K562 (cell line): ENCODE measurements at regions not wholly inside any gene's neighbourhood (a gene's known extent, or its start where the extent isn't known, plus 50 kb on each side); places are given as distances from the start of the nearest gene placed in this dataset.

Source experiments
- ATAC-seq: fragments of 200-7000 bp; cut with Tn5 transposase; 3 replicates; pipeline ENCODE4 v1.9.1; 2020; ENCODE audit warnings: moderate library complexity
- BruUV-seq: library from RNA; stranded (reverse); fragments of 400-500 nt; replicated peaks from 2 replicates; lab custom pipeline; 2021; lab: Mats Ljungman, UMichigan
- CTCF ChIA-PET: fragments of 300-600 bp; formaldehyde crosslinking; extraction: SDS; loops from one replicate; lab custom pipeline; 2021; ENCODE audit warnings: low intra/inter-chr PET ratio; lab: Yijun Ruan, JAX
- POLR2A ChIA-PET: fragments of 300-600, 350-650 bp; sonication (Branson Sonifier 250); formaldehyde crosslinking; extraction: SDS; loops from one replicate; lab custom pipeline; 2021; ENCODE audit warnings: antibody characterized with exemption, inconsistent platforms; lab: Yijun Ruan, JAX
- DNase-seq, 4 experiments: peaks; one replicate each; pipeline versions ENCODE4 v3.0.0 to v3.0.0-alpha.2; 2011 to 2018; ENCODE audit warnings: low spot score in 3 of 4, mixed read lengths in 3 of 4; ENCODE audit errors: extremely low read depth in 1 of 4
- FAIRE-seq: peaks from 2 replicates; lab custom pipeline; 2011; peaks lifted over from hg19 to GRCh38; lab: Jason Lieb, UNC
- H2AFZ ChIP-seq: 2 replicates; pipeline ENCODE4 v1.6.0; 2011; ENCODE audit warnings: low read depth, low read length, control low read depth, inconsistent platforms
- H3K27ac ChIP-seq: fragments of 200-600 bp; 3 replicates; pipeline ENCODE4 v1.8.0; 2011; ENCODE audit warnings: low read depth, mild to moderate bottlenecking, control low read depth, inconsistent platforms, low read length, moderate library complexity, mixed read lengths; ENCODE audit errors: extremely low read depth
- H3K27me3 ChIP-seq, 2 experiments: fragments of 300-600 bp in 1 of 2; 2 replicates in 1 of 2; 3 replicates in 1 of 2; pipeline versions ENCODE4 v1.6.0 to v1.8.0; 2011; ENCODE audit warnings: inconsistent platforms in 2 of 2, low read length in 2 of 2, mild to moderate bottlenecking in 1 of 2, mixed read lengths in 1 of 2, moderate library complexity in 1 of 2; ENCODE audit not compliant: control insufficient read depth in 2 of 2, insufficient read depth in 2 of 2
- H3K36me3 ChIP-seq: fragments of 300-600 bp; 3 replicates; pipeline ENCODE4 v1.8.0; 2011; ENCODE audit warnings: mild to moderate bottlenecking, low read length, inconsistent platforms; ENCODE audit not compliant: control insufficient read depth, insufficient read depth
- H3K4me1 ChIP-seq, 2 experiments: fragments of 200-600 bp in 1 of 2; replicated peaks in 1 of 2; 2 replicates in 1 of 2; 3 replicates in 1 of 2; pipeline versions ENCODE4 v1.5.1 to v1.8.0; 2011; ENCODE audit warnings: inconsistent platforms in 2 of 2, low read length in 2 of 2, mild to moderate bottlenecking in 1 of 2, mixed read lengths in 1 of 2, moderate library complexity in 1 of 2; ENCODE audit not compliant: control insufficient read depth in 2 of 2, insufficient read depth in 2 of 2
- H3K4me2 ChIP-seq: 2 replicates; pipeline ENCODE4 v1.6.1; 2011; ENCODE audit warnings: low read length, control low read depth, inconsistent platforms, mixed read lengths; ENCODE audit not compliant: insufficient read depth
- H3K4me3 ChIP-seq: fragments of 200-600 bp; sonication (generic), shearing (Covaris generic); 2 replicates; pipeline ENCODE4 v1.5.1; 2016; ENCODE audit warnings: control low read depth, inconsistent platforms
- H3K79me2 ChIP-seq: fragments of 200-600 bp; 3 replicates; pipeline ENCODE4 v1.8.0; 2011; ENCODE audit warnings: low read length, inconsistent platforms; ENCODE audit not compliant: control insufficient read depth, insufficient read depth
- H3K9ac ChIP-seq, 2 experiments: 2 replicates each; pipeline versions ENCODE4 v1.6.0 to v1.6.1; 2011; ENCODE audit warnings: low read depth in 2 of 2, low read length in 2 of 2, control low read depth in 1 of 2, inconsistent platforms in 1 of 2, mild to moderate bottlenecking in 1 of 2, mixed read lengths in 1 of 2; ENCODE audit not compliant: insufficient read depth in 1 of 2
- H3K9me1 ChIP-seq: one replicate; pipeline ENCODE4 v1.6.0; 2011; ENCODE audit warnings: inconsistent platforms, mild to moderate bottlenecking, low read length, moderate library complexity; ENCODE audit not compliant: control insufficient read depth, insufficient read depth
- H3K9me3 ChIP-seq: replicated peaks from 2 replicates; pipeline ENCODE4 v1.5.1; 2011; ENCODE audit warnings: low read depth, low read length, inconsistent platforms; ENCODE audit not compliant: control insufficient read depth, insufficient read depth
- H4K20me1 ChIP-seq: replicated peaks from 2 replicates; pipeline ENCODE4 v1.6.1; 2011; ENCODE audit warnings: low read length, inconsistent platforms, mixed read lengths; ENCODE audit not compliant: control insufficient read depth, insufficient read depth
- ARID2 ChIP-seq: fragments of 450-650 bp; IDR thresholded peaks from 2 replicates; pipeline ENCODE4 v1.6.1; 2017; ENCODE audit warnings: antibody characterized with exemption, mild to moderate bottlenecking
- CTBP1 ChIP-seq: fragments of 450-650 bp; IDR thresholded peaks from 2 replicates; pipeline ENCODE4 v1.6.1; 2016; ENCODE audit warnings: borderline replicate concordance
- HIVEP1 ChIP-seq: fragments of 250-450 bp; sonication (Bioruptor Pico); IDR thresholded peaks from 2 replicates; pipeline ENCODE4 v1.4.0; 2020; ENCODE audit warnings: mild to moderate bottlenecking
- HMG20A ChIP-seq: fragments of 450-650 bp; formaldehyde crosslinking; conservative IDR thresholded peaks from 2 replicates; pipeline ENCODE4 v1.4.0; 2020; ENCODE audit warnings: mild to moderate bottlenecking, mixed read lengths
- HMGXB4 ChIP-seq: sonication (generic); formaldehyde crosslinking; IDR thresholded peaks from 2 replicates; pipeline ENCODE4 v1.8.1; 2023; ENCODE audit warnings: mild to moderate bottlenecking, missing genetic modification reagents
- LEF1 ChIP-seq: fragments of 450-650 bp; IDR thresholded peaks from 2 replicates; pipeline ENCODE4 v1.6.1; 2016; ENCODE audit warnings: mild to moderate bottlenecking
- NEUROD1 ChIP-seq: fragments of 150-350 bp; IDR thresholded peaks from 2 replicates; pipeline ENCODE4 v1.6.1; 2014; ENCODE audit warnings: borderline replicate concordance, low read length, low read depth; ENCODE audit not compliant: partially characterized antibody
- SMC3 ChIP-seq: conservative IDR thresholded peaks from 2 replicates; pipeline ENCODE4 v1.6.1; 2011; ENCODE audit warnings: low read depth, low read length, improper control_type of control experiment; ENCODE audit not compliant: insufficient read depth
- ZNF217 ChIP-seq: sonication (generic); formaldehyde crosslinking; IDR thresholded peaks from 2 replicates; pipeline ENCODE4 v1.8.0; 2022; ENCODE audit warnings: mild to moderate bottlenecking, missing genetic modification reagents
- WGBS: fragments of 100-300 bp; shearing (Covaris generic); methylation state at CpG from one replicate; pipeline ENCODE4 v1.1.6; 2016; ENCODE audit warnings: low coverage, mixed read lengths; ENCODE audit not compliant: insufficient coverage; ENCODE audit errors: missing lambda C conversion rate; 5-methylcytosine and 5-hydroxymethylcytosine counted together
- in situ Hi-C: fragments of 300-500 bp; cut with MboI; formaldehyde crosslinking; loops from 4 replicates; pipeline ENCODE4 v1.15.0; 2018; ENCODE audit warnings: inconsistent platforms, mixed read lengths
- intact Hi-C: fragments of 100-400 bp; cut with micrococcal nuclease; formaldehyde crosslinking; loops from 2 replicates; pipeline ENCODE4 v1.14.2; 2022
- TF ChIP-seq, protein P1 (sequence below): fragments of 250-450 bp; sonication (Bioruptor Pico); IDR thresholded peaks from 2 replicates; pipeline ENCODE4 v1.9.0; 2021; ENCODE audit warnings: mild to moderate bottlenecking, inconsistent platforms
- TF ChIP-seq, protein P2 (sequence below): fragments of 250-450 bp; sonication (Bioruptor Pico); IDR thresholded peaks from 2 replicates; pipeline ENCODE4 v1.5.0; 2021

DNA sequence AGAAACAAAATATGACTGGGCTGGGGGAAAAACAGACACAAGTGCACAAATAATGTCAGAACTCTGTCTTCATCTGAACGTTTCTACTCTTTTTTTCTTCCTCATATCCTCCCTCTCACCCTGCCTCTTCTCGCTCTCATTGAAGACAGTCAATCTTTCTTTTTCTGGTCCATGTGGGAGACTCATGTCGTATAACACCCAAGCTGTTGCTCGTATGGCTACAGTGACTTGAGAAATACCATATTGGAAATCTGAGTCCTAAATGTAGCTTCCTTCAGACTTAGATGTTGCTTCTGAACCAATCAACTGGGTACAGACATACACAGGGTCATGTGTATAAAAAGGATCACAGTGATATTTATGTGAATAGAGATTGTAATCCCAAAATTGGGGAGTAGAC lies 579.8 kb upstream of the CELF2 start:
- Histone ChIP-seq H3K27ac (no peak overlapping the region), H3K27me3 (no peaks in the 10 kb centered on the region), H2AFZ (no peak overlapping the region), H4K20me1 (no peaks in the 10 kb centered on the region), H3K79me2 (no peaks in the 10 kb centered on the region), H3K4me2 (no peak overlapping the region), H3K9me1 (no peaks in the 10 kb centered on the region), H3K4me3 (no peak overlapping the region), H3K9me3 (no peaks in the 10 kb centered on the region), H3K36me3 (no peaks in the 10 kb centered on the region), H3K9ac (no peak overlapping the region), H3K4me1 (no peaks in the 10 kb centered on the region)
- no peak for ATAC-seq
- TF ChIP-seq SMC3 = no peak
- no peak for TF ChIP-seq HMG20A (CRISPR knock-in tag)
- TF ChIP-seq ARID2 = no peak
- BruUV-seq = no TSS peak
- ChIA-PET CTCF (no interaction called here), POLR2A (no interaction called here)
- intact Hi-C loops = no loop called here
- no peak for DNase-seq
- 0% methylated on average over 4 of the region's 4 CpGs for WGBS
- FAIRE-seq = no peak
- in situ Hi-C loops = no loop called here

DNA sequence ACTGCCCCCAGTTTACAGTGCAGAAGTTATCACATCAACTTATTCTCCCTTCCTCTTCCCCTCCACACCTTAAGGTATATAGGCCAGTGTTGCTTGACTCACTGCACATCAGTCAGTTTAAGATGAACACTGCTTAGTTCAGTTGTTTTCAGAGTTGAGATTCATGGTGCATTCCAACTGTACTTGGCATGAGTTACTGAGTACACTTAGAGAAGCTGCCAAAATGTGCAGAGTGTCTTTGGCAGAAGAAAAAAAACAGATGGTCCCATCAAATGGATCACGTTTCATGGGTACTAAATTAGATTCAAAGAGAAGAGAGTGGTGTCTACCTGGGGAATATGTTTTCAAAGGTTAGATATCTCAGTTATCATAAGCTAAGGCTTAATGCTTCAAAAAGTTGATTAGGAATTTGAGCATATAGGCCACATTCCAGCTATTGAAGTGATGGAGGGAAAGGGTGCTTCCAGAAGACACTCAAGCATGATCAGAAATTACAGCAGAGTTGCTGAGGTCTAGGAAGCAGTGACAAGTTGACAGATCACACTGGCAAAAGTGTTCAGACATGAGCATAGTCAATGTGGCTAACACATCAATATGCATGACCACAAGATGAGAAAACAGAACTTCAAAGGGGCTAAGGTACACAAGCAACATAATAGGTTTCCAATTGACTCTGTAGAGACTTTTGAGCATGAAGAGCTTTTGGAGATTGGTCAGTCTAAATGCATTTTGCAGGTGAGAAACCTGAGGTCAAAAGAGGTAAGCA lies 579.2 kb upstream of the CELF2 start:
- ChIA-PET POLR2A (no interaction called here), CTCF (no interaction called here)
- DNase-seq (no peak), FAIRE-seq (no peak), ATAC-seq (no peak)
- H3K4me3 ChIP-seq = no peak overlapping the region
- H3K9ac ChIP-seq = no peak overlapping the region
- no peaks in the 10 kb centered on the region for H4K20me1 ChIP-seq
- intact Hi-C loops (no loop called here), in situ Hi-C loops (no loop called here)
- no peak overlapping the region for H2AFZ ChIP-seq
- H3K79me2 ChIP-seq = no peaks in the 10 kb centered on the region
- no peaks in the 10 kb centered on the region for H3K9me1 ChIP-seq
- H3K4me1 ChIP-seq = no peaks in the 10 kb centered on the region
- WGBS = 0% methylated on average over 1 of the region's 1 CpG
- no peaks in the 10 kb centered on the region for H3K27me3 ChIP-seq
- H3K9me3 ChIP-seq = no peaks in the 10 kb centered on the region
- no peaks in the 10 kb centered on the region for H3K36me3 ChIP-seq
- no TSS peak for BruUV-seq
- H3K4me2 ChIP-seq = no peak overlapping the region
- no peak overlapping the region for H3K27ac ChIP-seq
- TF ChIP-seq ZNF217 (CRISPR knock-in tag) = no peak
- TF ChIP-seq, protein P1, sequence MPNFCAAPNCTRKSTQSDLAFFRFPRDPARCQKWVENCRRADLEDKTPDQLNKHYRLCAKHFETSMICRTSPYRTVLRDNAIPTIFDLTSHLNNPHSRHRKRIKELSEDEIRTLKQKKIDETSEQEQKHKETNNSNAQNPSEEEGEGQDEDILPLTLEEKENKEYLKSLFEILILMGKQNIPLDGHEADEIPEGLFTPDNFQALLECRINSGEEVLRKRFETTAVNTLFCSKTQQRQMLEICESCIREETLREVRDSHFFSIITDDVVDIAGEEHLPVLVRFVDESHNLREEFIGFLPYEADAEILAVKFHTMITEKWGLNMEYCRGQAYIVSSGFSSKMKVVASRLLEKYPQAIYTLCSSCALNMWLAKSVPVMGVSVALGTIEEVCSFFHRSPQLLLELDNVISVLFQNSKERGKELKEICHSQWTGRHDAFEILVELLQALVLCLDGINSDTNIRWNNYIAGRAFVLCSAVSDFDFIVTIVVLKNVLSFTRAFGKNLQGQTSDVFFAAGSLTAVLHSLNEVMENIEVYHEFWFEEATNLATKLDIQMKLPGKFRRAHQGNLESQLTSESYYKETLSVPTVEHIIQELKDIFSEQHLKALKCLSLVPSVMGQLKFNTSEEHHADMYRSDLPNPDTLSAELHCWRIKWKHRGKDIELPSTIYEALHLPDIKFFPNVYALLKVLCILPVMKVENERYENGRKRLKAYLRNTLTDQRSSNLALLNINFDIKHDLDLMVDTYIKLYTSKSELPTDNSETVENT (CRISPR knock-in tag) = no peak
- no peak for TF ChIP-seq NEUROD1
- TF ChIP-seq, protein P2, sequence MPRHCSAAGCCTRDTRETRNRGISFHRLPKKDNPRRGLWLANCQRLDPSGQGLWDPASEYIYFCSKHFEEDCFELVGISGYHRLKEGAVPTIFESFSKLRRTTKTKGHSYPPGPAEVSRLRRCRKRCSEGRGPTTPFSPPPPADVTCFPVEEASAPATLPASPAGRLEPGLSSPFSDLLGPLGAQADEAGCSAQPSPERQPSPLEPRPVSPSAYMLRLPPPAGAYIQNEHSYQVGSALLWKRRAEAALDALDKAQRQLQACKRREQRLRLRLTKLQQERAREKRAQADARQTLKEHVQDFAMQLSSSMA (CRISPR knock-in tag) = no peak
- no peak for TF ChIP-seq CTBP1
- TF ChIP-seq HIVEP1 (CRISPR knock-in tag) = no peak
- TF ChIP-seq SMC3 = no peak
- TF ChIP-seq HMGXB4 (CRISPR knock-in tag) = no peak
- no peak for TF ChIP-seq LEF1
